Panc1 (cell line): ENCODE measurements at regions not wholly inside any gene's neighbourhood (a gene's known extent, or its start where the extent isn't known, plus 50 kb on each side); places are given as distances from the start of the nearest gene placed in this dataset.

Experiments
- POLR2AphosphoS5 ChIP-seq: IDR thresholded peaks from 2 replicates; pipeline ENCODE4 v1.6.1; 2012; ENCODE audit warnings: mild to moderate bottlenecking, low read depth, low read length, moderate library complexity
- REST ChIP-seq, 2 experiments: IDR thresholded peaks; 2 replicates each; pipeline ENCODE4 v1.6.1; 2011 to 2012; ENCODE audit warnings: low read depth in 2 of 2, control low read depth in 1 of 2, low read length in 1 of 2, mild to moderate bottlenecking in 1 of 2, moderate library complexity in 1 of 2; ENCODE audit not compliant: insufficient read depth in 1 of 2
- TF ChIP-seq, protein P1 (sequence below): fragments of 450-650 bp; IDR thresholded peaks from 2 replicates; pipeline ENCODE4 v1.5.1; 2017; ENCODE audit warnings: mild to moderate bottlenecking

- TF ChIP-seq, protein P1, sequence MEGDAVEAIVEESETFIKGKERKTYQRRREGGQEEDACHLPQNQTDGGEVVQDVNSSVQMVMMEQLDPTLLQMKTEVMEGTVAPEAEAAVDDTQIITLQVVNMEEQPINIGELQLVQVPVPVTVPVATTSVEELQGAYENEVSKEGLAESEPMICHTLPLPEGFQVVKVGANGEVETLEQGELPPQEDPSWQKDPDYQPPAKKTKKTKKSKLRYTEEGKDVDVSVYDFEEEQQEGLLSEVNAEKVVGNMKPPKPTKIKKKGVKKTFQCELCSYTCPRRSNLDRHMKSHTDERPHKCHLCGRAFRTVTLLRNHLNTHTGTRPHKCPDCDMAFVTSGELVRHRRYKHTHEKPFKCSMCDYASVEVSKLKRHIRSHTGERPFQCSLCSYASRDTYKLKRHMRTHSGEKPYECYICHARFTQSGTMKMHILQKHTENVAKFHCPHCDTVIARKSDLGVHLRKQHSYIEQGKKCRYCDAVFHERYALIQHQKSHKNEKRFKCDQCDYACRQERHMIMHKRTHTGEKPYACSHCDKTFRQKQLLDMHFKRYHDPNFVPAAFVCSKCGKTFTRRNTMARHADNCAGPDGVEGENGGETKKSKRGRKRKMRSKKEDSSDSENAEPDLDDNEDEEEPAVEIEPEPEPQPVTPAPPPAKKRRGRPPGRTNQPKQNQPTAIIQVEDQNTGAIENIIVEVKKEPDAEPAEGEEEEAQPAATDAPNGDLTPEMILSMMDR = no peak
- TF ChIP-seq REST (IDR thresholded peaks at IDR 0.05; ENCODE audit: insufficient read depth in 1 of 2, low read depth in 2 of 2, low read length in 1 of 2) (no peak), POLR2AphosphoS5 (no peak)
Observed at GRCh38 chr15:98113327-98113726, 152.8 kb downstream of the ARRDC4 start.
